ENCODE measurements at regions not wholly inside any gene's neighbourhood (a gene's known extent, or its start where the extent isn't known, plus 50 kb on each side); places are given as distances from the start of the nearest gene placed in this dataset.

- Histone ChIP-seq H3K27me3 (ENCODE audit: control insufficient read depth, insufficient read depth) (no peaks in the 10 kb centered on the region), H3K4me1 (ENCODE audit: control insufficient read depth, insufficient read depth, low read length) (no peaks in the 10 kb centered on the region), H3K4me3 (ENCODE audit: low read length) (no peak overlapping the region), H3K27ac (ENCODE audit: low read length) (no peak overlapping the region), H3K9me3 (ENCODE audit: control insufficient read depth, low read length) (no peaks in the 10 kb centered on the region)
- ATAC-seq = no peak
- WGBS = 89% methylated on average over 5 of the region's 5 CpGs
- intact Hi-C loops (cut with DNase I) = no loop called here
- no peak for DNase-seq
These were observed 274.1 kb upstream of the MAP3K7 start for GRCh38 chr6:90860822-90861601.

GRCh38 chr6:90859612-90860011 lies 272.7 kb upstream of the MAP3K7 start:
- intact Hi-C loops (cut with DNase I) = no loop called here
- ATAC-seq (no peak), DNase-seq (no peak)
- WGBS = 68% methylated on average over 6 of the region's 6 CpGs
- H3K4me3 ChIP-seq (ENCODE audit: low read length) = no peak overlapping the region
- no peaks in the 10 kb centered on the region for H3K27me3 ChIP-seq (ENCODE audit: control insufficient read depth, insufficient read depth)
- no peaks in the 10 kb centered on the region for H3K9me3 ChIP-seq (ENCODE audit: control insufficient read depth, low read length)
- H3K27ac ChIP-seq (ENCODE audit: low read length) = no peak overlapping the region
- H3K4me1 ChIP-seq (ENCODE audit: control insufficient read depth, insufficient read depth, low read length) = no peaks in the 10 kb centered on the region

- Histone ChIP-seq H3K9me3 (ENCODE audit: control insufficient read depth, low read length) (no peaks in the 10 kb centered on the region), H3K4me3 (ENCODE audit: low read length) (no peak overlapping the region), H3K4me1 (ENCODE audit: control insufficient read depth, insufficient read depth, low read length) (no peaks in the 10 kb centered on the region), H3K27me3 (ENCODE audit: control insufficient read depth, insufficient read depth) (no peaks in the 10 kb centered on the region), H3K27ac (ENCODE audit: low read length) (no peak overlapping the region)
- intact Hi-C loops (cut with DNase I) = no loop called here
- DNase-seq (no peak), ATAC-seq (peak in 1 of 2 donors; percentile 47)
- WGBS = 29% methylated on average over 7 of the region's 7 CpGs
These were observed 272.2 kb upstream of the MAP3K7 start for GRCh38 chr6:90859056-90859455.

DNA sequence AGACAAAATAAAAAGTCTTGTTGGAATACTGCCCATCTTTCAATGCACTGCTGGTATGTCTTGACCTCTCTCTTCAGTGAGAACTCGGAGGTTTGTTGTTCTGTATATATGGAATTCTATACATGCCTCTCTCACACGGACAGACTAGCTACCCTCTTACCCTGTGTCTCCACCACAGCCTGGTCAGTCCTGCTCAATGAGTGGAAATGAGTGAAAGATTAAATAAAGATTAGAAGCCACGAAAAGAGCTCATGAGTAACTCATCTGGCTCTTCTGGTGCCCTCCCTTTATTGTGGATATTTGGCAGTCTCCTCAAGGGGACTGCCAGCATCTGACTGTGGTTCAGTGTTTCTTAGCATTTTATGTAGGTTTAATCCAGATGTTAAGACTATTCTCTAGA lies 262.8 kb upstream of the MAP3K7 start:
- intact Hi-C loops (cut with DNase I) = no loop called here
- WGBS = 44% methylated on average over 3 of the region's 3 CpGs
- Histone ChIP-seq H3K4me3 (ENCODE audit: low read length) (no peak overlapping the region), H3K27ac (ENCODE audit: low read length) (no peak overlapping the region), H3K9me3 (ENCODE audit: control insufficient read depth, low read length) (no peaks in the 10 kb centered on the region), H3K27me3 (ENCODE audit: control insufficient read depth, insufficient read depth) (no peaks in the 10 kb centered on the region), H3K4me1 (ENCODE audit: control insufficient read depth, insufficient read depth, low read length) (peaks cover 1% of the 10 kb centered on the region)
- DNase-seq (no peak), ATAC-seq (no peak)

DNA sequence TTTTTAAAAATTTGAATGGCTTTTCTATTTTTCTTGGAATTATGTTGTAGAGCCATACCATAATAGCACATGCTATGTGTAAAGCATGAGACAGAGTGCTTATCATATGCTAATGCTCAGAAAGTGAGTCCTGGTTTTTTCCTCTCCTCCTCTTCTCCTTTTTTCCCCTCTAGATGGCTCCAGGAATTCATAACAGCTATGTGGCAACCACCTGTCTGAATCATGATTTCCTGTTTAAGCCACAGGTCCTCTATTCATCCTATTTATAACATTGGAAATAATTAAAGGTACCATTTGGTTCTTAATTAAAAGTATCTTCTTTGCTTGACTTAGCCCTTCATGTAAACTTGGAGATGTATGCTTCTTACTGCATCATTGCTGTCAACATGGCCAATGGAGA lies 260.0 kb upstream of the MAP3K7 start:
- ATAC-seq = no peak
- Histone ChIP-seq H3K9me3 (ENCODE audit: control insufficient read depth, low read length) (no peaks in the 10 kb centered on the region), H3K27ac (ENCODE audit: low read length) (no peak overlapping the region), H3K4me1 (ENCODE audit: control insufficient read depth, insufficient read depth, low read length) (peaks cover 1% of the 10 kb centered on the region), H3K27me3 (ENCODE audit: control insufficient read depth, insufficient read depth) (no peaks in the 10 kb centered on the region), H3K4me3 (ENCODE audit: low read length) (no peak overlapping the region)
- no peak for DNase-seq
- intact Hi-C loops (cut with DNase I) = no loop called here

- intact Hi-C loops (cut with DNase I) = no loop called here
- DNase-seq (no peak), ATAC-seq (no peak)
- no peak overlapping the region for H3K4me3 ChIP-seq (ENCODE audit: low read length)
- 86% methylated on average over 6 of the region's 6 CpGs for WGBS
- H3K27ac ChIP-seq (ENCODE audit: low read length) = no peak overlapping the region
- H3K27me3 ChIP-seq (ENCODE audit: control insufficient read depth, insufficient read depth) = no peaks in the 10 kb centered on the region
- no peaks in the 10 kb centered on the region for H3K4me1 ChIP-seq (ENCODE audit: control insufficient read depth, insufficient read depth, low read length)
- H3K9me3 ChIP-seq (ENCODE audit: control insufficient read depth, low read length) = no peaks in the 10 kb centered on the region
These were observed 248.8 kb upstream of the MAP3K7 start for GRCh38 chr6:90835596-90836212.

DNA sequence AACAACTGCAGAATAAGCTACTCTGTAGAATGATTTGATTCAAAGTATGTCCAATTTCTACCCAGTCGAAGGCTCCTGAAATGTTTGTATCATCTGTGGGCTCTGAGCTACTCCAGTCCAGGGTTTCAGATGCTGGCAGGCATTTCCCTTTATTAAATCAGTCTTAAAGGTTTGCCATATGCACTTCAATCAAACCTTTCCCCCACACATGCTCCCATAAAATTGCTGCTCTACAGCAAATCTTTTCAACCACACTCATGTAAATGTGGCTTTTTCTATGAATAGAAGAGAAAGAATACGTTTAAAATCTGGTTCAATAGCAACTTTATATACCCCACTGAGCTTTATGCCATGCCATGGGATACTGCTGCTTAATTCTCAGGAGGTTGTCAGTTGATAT lies 242.4 kb upstream of the MAP3K7 start:
- ATAC-seq = no peak

GRCh38 chr6:90820436-90820835 lies 233.6 kb upstream of the MAP3K7 start:
- ATAC-seq (no peak), DNase-seq (no peak)
- Histone ChIP-seq H3K27ac (ENCODE audit: low read length) (no peak overlapping the region), H3K27me3 (ENCODE audit: control insufficient read depth, insufficient read depth) (no peaks in the 10 kb centered on the region), H3K9me3 (ENCODE audit: control insufficient read depth, low read length) (no peaks in the 10 kb centered on the region), H3K4me3 (ENCODE audit: low read length) (no peak overlapping the region), H3K4me1 (ENCODE audit: control insufficient read depth, insufficient read depth, low read length) (no peaks in the 10 kb centered on the region)
- intact Hi-C loops (cut with DNase I) = no loop called here

More for the DNA sequence above, 242.4 kb upstream of the MAP3K7 start:
- Histone ChIP-seq H3K4me3 (ENCODE audit: low read length) (no peak overlapping the region), H3K27me3 (ENCODE audit: control insufficient read depth, insufficient read depth) (no peaks in the 10 kb centered on the region), H3K4me1 (ENCODE audit: control insufficient read depth, insufficient read depth, low read length) (no peaks in the 10 kb centered on the region), H3K27ac (ENCODE audit: low read length) (no peak overlapping the region), H3K9me3 (ENCODE audit: control insufficient read depth, low read length) (no peaks in the 10 kb centered on the region)
- WGBS = 70% methylated on average over 2 of the region's 2 CpGs
- no peak for DNase-seq
- intact Hi-C loops (cut with DNase I) = no loop called here

- Histone ChIP-seq H3K9me3 (ENCODE audit: control insufficient read depth, low read length) (no peaks in the 10 kb centered on the region), H3K4me3 (ENCODE audit: low read length) (no peak overlapping the region), H3K4me1 (ENCODE audit: control insufficient read depth, insufficient read depth, low read length) (no peaks in the 10 kb centered on the region), H3K27me3 (ENCODE audit: control insufficient read depth, insufficient read depth) (no peaks in the 10 kb centered on the region), H3K27ac (ENCODE audit: low read length) (no peak overlapping the region)
- WGBS = 71% methylated on average over 4 of the region's 4 CpGs
- DNase-seq (no peak), ATAC-seq (no peak)
- intact Hi-C loops (cut with DNase I) = no loop called here
These were observed 232.6 kb upstream of the MAP3K7 start for GRCh38 chr6:90819483-90819882.

GRCh38 chr6:90818163-90818562 lies 231.3 kb upstream of the MAP3K7 start:
- no peak overlapping the region for H3K4me3 ChIP-seq (ENCODE audit: low read length)
- intact Hi-C loops (cut with DNase I) = no loop called here
- DNase-seq (no peak), ATAC-seq (no peak)
- no peak overlapping the region for H3K27ac ChIP-seq (ENCODE audit: low read length)
- H3K9me3 ChIP-seq (ENCODE audit: control insufficient read depth, low read length) = no peaks in the 10 kb centered on the region
- no peaks in the 10 kb centered on the region for H3K4me1 ChIP-seq (ENCODE audit: control insufficient read depth, insufficient read depth, low read length)
- no peaks in the 10 kb centered on the region for H3K27me3 ChIP-seq (ENCODE audit: control insufficient read depth, insufficient read depth)

GRCh38 chr6:90816764-90817163 lies 229.9 kb upstream of the MAP3K7 start:
- H3K4me1 ChIP-seq (ENCODE audit: control insufficient read depth, insufficient read depth, low read length) = no peaks in the 10 kb centered on the region
- no peak for ATAC-seq
- H3K27ac ChIP-seq (ENCODE audit: low read length) = no peak overlapping the region
- 54% methylated on average over 2 of the region's 2 CpGs for WGBS
- DNase-seq = no peak
- intact Hi-C loops (cut with DNase I) = no loop called here
- H3K4me3 ChIP-seq (ENCODE audit: low read length) = no peak overlapping the region
- H3K9me3 ChIP-seq (ENCODE audit: control insufficient read depth, low read length) = no peaks in the 10 kb centered on the region
- H3K27me3 ChIP-seq (ENCODE audit: control insufficient read depth, insufficient read depth) = no peaks in the 10 kb centered on the region
